Right forelimb (tissue), 1 donor: ENCODE measurements at regions not wholly inside any gene's neighbourhood (a gene's known extent, or its start where the extent isn't known, plus 50 kb on each side); places are given as distances from the start of the nearest gene placed in this dataset.
"Not testable (repeated sequence)": the region's sequence is repeated elsewhere in the genome, so short reads cannot be mapped to it uniquely, and the experiment has no call there.

Experiments used
- DNase-seq: peaks from one replicate; pipeline ENCODE4 v3.0.0-alpha.2; 2018

DNA sequence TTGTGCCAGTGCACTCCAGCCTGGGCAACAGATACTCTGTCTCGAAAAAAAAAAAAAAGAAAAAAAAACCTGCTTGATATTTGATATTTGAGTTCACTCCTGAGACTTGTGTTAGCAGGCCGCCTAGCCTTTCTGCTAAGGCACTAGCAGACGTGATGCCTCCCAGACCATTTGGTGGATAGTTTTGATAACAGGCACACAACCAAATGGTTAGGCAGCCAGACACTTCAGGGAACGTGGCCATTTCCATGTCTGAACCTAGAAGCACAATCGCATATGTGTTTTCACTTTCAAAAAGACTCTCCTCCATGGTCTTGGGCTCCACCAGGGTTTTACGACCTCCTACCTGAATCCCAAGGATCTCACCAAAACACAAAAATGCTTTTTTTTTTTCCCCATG, 1319.5 kb downstream of the BRINP3 start:
- DNase-seq = no peak

DNA sequence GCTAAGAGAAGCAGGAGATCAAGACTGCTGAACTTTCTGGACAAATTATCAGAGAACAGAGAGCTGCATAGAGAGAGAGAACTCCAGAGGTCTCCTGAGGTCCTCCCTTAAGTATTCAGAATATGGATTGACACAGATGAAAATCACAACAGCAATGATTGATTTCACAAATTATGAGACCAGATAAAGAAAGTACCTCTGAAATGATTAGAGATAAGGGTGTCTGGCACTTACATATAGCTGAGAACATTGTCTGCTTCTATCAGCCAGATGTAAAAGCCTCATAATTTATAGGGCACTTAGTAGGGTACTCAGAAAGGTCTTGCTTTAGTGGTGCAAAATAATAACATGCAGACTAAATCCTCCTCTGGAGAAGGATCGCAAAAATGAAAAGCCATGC, 1301.8 kb downstream of the BRINP3 start:
- DNase-seq = no peak

GRCh38 chr1:189180057-189180456, 1297.6 kb downstream of the BRINP3 start:
- DNase-seq = no peak

- no peak for DNase-seq
Measured at GRCh38 chr1:189185097-189185496, 1292.6 kb downstream of the BRINP3 start.

DNA sequence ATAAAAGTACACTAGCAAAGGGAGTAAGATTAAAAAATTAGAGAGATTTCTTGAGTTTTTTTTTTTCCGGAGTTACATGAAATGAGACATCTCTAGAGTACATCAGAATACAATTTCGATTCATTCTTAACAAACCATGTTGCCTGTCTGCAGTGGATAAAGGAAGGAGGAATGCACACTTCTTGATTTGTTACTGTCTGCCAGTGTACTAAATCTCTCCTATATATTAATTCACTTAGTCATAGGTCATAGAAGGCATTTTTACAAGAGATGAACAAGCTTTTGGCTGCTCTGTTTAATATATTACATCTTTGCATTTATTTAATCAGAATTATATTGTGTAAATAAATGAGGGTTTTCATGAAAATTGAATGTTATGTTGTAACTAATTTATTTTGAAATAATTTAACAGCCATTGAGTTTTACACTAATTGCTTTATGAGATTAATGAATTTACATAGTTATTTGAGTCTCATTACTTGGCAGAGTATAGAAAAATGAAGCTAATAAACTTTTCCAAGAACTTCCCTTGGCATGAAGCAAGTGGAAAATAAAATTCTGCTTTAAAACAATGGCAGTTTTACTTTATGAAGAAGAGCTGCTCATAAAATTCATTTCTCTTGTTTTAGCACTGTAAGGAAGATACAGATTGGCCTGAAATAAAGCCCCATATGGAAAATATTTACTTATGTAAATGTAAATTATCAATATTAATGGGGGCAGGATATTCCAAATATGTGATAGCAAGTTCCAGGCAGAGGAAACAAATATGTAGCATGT, 1284.7 kb downstream of the BRINP3 start:
- DNase-seq = no peak

DNA sequence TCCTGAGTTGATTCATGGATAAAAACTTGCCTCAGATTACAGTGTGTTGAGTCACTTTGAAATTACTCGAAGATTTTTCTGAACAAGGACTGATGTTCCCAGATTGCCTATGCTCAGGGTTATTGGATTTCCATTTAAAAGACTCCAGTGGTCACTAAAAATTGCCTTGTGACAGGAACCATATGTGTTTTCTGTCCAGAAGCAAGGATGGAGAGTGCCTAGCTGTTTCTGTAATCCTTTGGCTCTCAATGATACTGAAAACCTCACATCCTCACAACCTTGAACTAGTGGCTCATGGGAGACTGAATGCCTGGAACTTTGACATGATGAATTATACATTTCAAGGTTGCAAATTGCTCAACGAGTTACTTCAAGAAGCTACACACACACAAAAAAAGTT, 1271.8 kb downstream of the BRINP3 start:
- no peak for DNase-seq

DNA sequence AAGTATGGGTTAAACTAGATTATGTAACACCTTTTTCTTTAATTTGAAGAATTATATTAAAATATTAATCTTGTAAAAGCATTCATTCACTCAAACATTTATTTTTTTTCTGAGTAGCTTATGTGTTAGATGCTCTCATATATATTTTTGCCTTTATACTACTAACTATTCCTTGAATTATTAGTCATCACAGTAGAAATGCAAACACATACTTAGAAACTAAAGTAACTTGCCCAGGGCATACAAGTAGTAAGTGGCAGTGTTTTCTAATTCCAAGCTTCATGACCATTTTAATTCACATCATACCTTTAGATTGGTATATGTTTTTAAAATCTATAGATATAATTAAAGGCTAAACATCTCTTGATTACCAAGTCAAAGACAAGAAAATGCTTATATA, 1271.0 kb downstream of the BRINP3 start:
- no peak for DNase-seq

DNA sequence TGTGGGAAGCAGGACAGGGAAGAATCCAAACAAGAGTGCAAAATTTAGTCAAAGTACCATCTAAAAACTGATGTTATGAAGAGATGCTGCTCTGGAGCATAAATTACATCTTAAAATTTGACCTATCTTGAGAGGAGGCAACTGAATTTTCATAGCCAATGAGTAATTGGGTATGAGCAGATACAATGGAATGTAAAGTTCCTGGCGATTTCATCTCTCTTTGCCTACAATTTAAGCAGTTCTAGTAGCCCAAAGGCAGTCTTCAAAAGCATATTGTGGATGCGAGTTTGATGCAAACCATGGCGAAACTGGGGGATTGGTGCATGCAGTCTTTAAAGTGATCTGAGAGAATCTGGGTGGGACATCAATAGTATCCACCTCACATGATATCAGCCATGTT, 1265.9 kb downstream of the BRINP3 start:
- no peak for DNase-seq

DNA sequence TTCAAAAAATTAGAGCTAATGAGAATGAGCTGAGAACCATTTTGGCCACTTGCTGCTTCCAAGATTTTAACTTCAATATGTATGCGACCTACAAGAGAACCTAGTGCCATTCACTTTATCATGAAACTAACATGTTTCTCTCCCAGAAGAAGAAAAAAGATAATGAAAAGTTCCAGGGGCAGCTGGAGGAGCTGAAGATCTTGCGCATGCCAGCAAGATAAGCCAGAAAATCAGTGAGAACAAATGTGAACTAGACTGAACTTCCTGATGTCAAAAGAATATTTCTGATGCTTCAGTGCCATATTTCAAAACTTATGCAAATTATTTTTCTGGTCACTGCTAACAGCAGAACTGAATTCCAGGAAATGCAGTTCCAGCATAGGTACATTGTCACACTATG, 1265.1 kb downstream of the BRINP3 start:
- no peak for DNase-seq

GRCh38 chr1:189216886-189217285, 1260.8 kb downstream of the BRINP3 start:
- DNase-seq = no peak

DNA sequence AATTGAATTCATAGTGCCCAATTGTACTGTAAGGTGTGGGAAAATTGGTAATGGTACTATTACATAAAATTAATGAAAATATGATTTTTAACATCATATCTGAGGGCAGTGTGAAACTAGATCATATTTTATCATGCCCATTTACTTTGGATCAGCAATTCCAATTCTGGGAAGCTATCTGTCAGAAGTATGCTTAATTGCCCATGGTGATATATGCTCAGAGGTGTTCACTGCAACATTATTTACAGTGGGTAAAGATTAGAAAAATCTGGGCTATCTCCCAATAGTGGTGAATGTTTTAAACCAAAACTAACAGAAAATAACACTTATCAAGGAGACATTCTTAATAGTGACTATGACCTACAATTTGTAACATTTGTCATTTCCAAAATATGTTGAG, 1260.0 kb downstream of the BRINP3 start:
- no peak for DNase-seq

DNA sequence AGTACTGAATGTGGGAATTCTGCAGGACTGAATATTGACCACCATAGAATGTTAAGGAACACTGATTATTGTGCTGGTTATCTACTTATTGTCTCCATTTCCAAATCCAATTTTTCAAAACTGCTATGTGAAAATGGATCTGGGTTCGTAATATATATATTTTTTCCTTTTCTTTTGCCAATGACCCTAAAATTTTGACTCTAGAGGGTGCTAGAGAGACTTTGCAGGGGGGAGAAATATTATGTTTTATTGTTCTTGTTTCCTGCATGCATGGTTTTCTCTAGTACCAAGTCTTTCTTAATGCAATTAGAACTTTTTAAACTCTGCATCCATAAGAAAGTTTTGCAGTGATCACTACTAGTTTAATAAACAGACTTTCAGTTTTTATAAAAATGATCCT, 1256.9 kb downstream of the BRINP3 start:
- no peak for DNase-seq

GRCh38 chr1:189225794-189226145, 1251.9 kb downstream of the BRINP3 start:
- not testable (repeated sequence) for DNase-seq

GRCh38 chr1:189226779-189227178, 1250.9 kb downstream of the BRINP3 start:
- DNase-seq = no peak

DNA sequence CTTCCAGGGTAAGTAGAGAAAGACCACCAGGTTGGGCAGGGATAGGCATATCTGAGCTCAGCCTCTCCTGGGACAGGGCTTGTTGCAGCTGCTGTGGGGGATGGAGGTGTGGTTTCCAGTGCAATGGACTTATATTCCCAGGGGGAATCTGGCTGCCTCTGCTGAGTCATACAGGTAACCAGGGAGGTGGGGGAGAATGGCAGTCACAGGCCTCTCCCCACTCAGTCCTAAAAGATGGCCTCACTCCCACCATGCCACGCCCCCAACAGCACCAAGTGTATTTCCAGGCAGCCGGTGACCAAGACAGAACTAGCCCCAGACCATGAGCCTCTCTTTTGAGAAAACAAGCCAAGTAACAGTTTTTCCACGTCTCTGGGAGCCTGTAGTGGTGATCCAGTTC, 1240.7 kb downstream of the BRINP3 start:
- DNase-seq = no peak

- DNase-seq = no peak
Measured at GRCh38 chr1:189253601-189254350, 1223.9 kb downstream of the BRINP3 start.

DNA sequence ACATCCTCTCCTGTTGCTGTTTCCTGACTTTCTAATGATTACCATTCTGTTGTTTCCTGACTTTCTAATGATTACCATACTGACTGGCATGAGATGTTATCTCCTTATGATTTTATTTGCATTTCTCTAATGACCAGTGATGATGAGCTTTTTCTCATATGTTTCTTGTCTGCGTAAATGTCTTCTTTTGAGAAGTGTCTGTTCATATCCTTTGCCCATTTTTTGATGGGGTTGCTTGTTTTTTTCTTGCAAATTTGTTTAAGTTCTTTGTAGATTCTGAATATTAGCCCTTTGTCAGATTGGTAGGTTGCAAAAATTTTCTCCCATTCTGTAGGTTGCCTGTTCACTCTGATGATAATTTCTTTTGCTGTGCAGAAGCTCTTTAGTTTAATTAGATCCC, 1216.5 kb downstream of the BRINP3 start:
- DNase-seq = not testable (repeated sequence)

DNA sequence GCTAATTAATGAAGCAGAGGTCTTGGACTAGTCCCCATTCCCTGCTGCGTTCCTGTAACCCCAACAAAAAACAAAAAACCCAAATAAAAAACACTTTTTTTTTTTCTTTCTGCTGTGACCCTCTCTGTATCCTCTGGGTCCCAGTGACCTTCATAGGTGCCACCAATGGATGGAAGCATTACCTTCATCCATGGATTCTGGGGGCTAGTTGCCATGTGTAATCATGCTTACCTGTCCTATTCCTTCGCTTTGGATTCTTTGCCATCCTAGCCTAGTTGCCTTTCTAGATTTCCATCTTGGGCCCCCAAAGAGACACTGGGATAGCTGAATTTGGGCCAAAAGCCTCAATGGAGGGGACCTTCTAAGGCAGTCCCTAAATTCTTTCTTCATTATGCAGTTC, 1208.7 kb downstream of the BRINP3 start:
- no peak for DNase-seq

- no peak for DNase-seq
Measured at GRCh38 chr1:189274267-189274666, 1203.4 kb downstream of the BRINP3 start.

GRCh38 chr1:189275796-189276195, 1201.9 kb downstream of the BRINP3 start:
- no peak for DNase-seq

- no peak for DNase-seq
Measured at GRCh38 chr1:189289346-189289745, 1188.3 kb downstream of the BRINP3 start.

GRCh38 chr1:189301235-189301634, 1176.4 kb downstream of the BRINP3 start:
- no peak for DNase-seq

- DNase-seq = no peak
Measured at GRCh38 chr1:189305279-189305678, 1172.4 kb downstream of the BRINP3 start.

- no peak for DNase-seq
Measured at GRCh38 chr1:189311915-189312314, 1165.7 kb downstream of the BRINP3 start.

GRCh38 chr1:189312499-189312898, 1165.2 kb downstream of the BRINP3 start:
- DNase-seq = no peak
